Bronchial epithelial cell (primary cell): ENCODE measurements at regions not wholly inside any gene's neighbourhood (a gene's known extent, or its start where the extent isn't known, plus 50 kb on each side); places are given as distances from the start of the nearest gene placed in this dataset.

Experiments
- DNase-seq: peaks from one replicate; pipeline ENCODE4 v3.0.0-alpha.2; 2010; ENCODE audit warnings: low read depth
- FAIRE-seq: peaks from 2 replicates; lab custom pipeline; 2011; peaks lifted over from hg19 to GRCh38; lab: Jason Lieb, UNC
- H3K27me3 ChIP-seq: 2 replicates; pipeline ENCODE4 v1.5.1; 2011; ENCODE audit warnings: low read length; ENCODE audit not compliant: control insufficient read depth, insufficient read depth
- H3K36me3 ChIP-seq: 2 replicates; pipeline ENCODE4 v1.5.1; 2011; ENCODE audit warnings: low read length; ENCODE audit not compliant: control insufficient read depth, insufficient read depth
- H3K4me3 ChIP-seq: 2 replicates; pipeline ENCODE4 v1.5.1; 2011; ENCODE audit warnings: mild to moderate bottlenecking, low read depth, low read length, control low read depth
- TF ChIP-seq, protein P1 (sequence below): IDR thresholded peaks from 2 replicates; pipeline ENCODE4 v1.5.1; 2011; ENCODE audit warnings: mild to moderate bottlenecking, moderate library complexity, low read length, control low read depth, inconsistent platforms; ENCODE audit not compliant: insufficient read depth, severe bottlenecking

DNA sequence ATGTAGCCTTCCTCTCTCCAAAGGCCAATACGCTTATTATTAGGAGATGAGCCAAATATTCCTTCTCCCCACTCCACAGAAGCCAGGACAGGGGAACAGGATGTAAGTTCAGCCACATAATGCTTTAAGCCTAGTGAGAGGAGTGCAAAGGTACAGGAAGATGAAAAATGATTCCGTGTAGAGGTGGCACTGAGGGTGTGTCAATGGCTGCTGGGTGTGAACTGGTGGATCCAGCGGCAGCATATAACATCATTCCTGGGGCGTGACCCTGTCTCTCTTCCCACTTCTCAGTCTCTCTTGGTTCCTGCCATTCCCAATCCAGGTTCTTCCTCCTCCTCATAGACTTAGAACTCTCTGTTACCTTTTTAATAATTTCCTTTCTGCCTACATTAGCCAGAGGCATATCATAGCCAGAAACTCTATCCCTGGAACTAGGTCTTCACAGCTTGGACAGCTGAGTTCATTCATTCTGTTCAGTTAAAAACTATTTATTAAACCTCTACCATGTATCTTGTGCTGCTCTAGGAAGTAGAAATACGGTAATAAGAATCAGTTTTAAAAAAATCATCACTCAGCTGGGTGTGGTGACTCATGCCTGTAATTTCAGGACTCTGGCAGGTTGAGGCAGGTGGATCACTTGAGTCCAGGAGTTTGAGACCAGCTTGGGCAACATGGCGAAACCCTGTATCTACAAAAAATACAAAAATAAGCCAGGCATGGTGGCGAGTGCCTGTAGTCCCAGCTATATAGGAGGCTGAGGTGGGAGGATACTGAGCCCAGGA, 58.0 kb upstream of the FAM20A start:
- TF ChIP-seq, protein P1, sequence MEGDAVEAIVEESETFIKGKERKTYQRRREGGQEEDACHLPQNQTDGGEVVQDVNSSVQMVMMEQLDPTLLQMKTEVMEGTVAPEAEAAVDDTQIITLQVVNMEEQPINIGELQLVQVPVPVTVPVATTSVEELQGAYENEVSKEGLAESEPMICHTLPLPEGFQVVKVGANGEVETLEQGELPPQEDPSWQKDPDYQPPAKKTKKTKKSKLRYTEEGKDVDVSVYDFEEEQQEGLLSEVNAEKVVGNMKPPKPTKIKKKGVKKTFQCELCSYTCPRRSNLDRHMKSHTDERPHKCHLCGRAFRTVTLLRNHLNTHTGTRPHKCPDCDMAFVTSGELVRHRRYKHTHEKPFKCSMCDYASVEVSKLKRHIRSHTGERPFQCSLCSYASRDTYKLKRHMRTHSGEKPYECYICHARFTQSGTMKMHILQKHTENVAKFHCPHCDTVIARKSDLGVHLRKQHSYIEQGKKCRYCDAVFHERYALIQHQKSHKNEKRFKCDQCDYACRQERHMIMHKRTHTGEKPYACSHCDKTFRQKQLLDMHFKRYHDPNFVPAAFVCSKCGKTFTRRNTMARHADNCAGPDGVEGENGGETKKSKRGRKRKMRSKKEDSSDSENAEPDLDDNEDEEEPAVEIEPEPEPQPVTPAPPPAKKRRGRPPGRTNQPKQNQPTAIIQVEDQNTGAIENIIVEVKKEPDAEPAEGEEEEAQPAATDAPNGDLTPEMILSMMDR, result no peak
- FAIRE-seq (no peak), DNase-seq (peak; percentile 51)
- Histone ChIP-seq H3K27me3 (no peaks in the 10 kb centered on the region), H3K4me3 (no peak overlapping the region), H3K36me3 (no peaks in the 10 kb centered on the region)

DNA sequence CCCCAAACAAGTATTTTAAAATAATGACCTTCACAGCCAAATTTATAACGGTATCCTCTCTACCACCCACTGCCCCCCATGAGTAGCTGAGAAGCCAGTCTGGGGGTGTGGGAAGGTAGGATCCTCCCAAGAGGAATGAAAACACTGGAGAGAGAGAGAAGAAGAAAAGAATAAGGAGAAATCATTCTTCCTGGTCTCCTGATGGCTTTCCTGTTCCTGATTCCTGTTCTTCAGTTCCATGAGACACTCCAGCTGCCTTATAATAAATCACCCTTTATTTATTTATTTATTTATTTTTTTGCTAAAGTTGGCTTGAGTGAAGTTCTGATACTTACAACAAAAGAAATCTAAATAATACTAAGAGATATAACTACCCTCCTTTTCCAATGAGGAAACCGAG, 56.4 kb upstream of the FAM20A start:
- Histone ChIP-seq H3K4me3 (no peak overlapping the region), H3K36me3 (no peaks in the 10 kb centered on the region), H3K27me3 (no peaks in the 10 kb centered on the region)
- TF ChIP-seq, protein P1, result no peak
- FAIRE-seq (no peak), DNase-seq (no peak)

DNA sequence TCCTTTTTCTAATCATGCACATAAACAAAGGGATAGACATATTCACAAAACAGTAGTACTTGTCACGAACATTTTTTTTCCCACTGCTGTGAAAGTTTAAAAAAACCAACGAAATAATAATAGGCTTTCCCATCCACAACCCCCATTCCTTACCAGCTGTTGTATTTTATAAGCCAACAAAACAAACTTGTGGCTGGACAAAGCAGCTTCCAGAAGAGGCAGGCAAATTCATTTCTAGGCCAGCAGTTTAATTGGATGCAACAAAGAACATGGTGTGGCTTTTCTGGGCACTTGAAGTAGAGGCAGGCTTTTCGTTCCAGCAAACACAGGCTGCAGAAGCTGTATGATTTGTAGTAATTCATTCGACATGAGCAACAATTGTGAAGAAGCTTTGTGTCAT, 56.0 kb upstream of the FAM20A start:
- no peak overlapping the region for H3K4me3 ChIP-seq
- no peaks in the 10 kb centered on the region for H3K27me3 ChIP-seq
- DNase-seq (no peak), FAIRE-seq (no peak)
- TF ChIP-seq, protein P1, result no peak
- no peaks in the 10 kb centered on the region for H3K36me3 ChIP-seq

DNA sequence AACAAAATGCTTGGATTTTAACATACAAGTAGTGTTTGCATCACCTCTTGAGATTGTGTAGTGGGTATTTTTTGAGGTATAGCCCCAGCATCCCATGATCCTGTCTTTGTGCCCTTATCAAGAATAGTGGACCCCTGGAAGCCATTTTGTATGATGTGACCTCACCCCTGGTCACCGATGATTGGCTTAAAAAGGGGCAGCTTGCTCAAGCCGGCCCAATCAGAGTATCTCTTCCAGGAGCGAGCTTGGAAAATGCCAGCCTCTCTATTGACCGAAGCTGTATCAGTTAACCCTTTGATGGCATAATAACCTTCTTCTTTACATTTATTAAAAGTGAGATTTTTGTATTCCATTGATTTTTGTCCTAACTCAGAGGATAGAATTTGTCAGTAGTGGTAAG, 55.5 kb upstream of the FAM20A start:
- TF ChIP-seq, protein P1, result no peak
- Histone ChIP-seq H3K36me3 (no peaks in the 10 kb centered on the region), H3K27me3 (no peaks in the 10 kb centered on the region), H3K4me3 (no peak overlapping the region)
- DNase-seq (no peak), FAIRE-seq (peak; percentile 80)
